Heart right ventricle (tissue), 16 donors: ENCODE measurements at regions not wholly inside any gene's neighbourhood (a gene's known extent, or its start where the extent isn't known, plus 50 kb on each side); places are given as distances from the start of the nearest gene placed in this dataset.
"Not testable (repeated sequence)": the region's sequence is repeated elsewhere in the genome, so short reads cannot be mapped to it uniquely, and the experiment has no call there.

Source experiments
- ATAC-seq, 8 donors: fragments of 200-7000 bp; cut with Tn5 transposase; one replicate each; pipeline ENCODE4 v1.9.1; 2020; ENCODE audit warnings: mild to moderate bottlenecking in 8 of 8, moderate library complexity in 8 of 8, moderate number of reproducible peaks in 1 of 8
- DNase-seq, 2 donors: peaks; one replicate each; pipeline ENCODE4 v3.0.0-alpha.2; 2020
- H3K27ac ChIP-seq, 10 donors: fragments of 200-600 bp; sonication (generic) in 2 of 10; one replicate each; pipeline versions ENCODE4 v1.5.0 to v1.8.0; 2020 to 2022; ENCODE audit warnings: mild to moderate bottlenecking in 3 of 10
- H3K27me3 ChIP-seq, 7 donors: fragments of 200-600 bp; one replicate each; pipeline ENCODE4 v1.8.0; 2021 to 2022; ENCODE audit warnings: mild to moderate bottlenecking in 2 of 7
- H3K36me3 ChIP-seq, 9 donors: fragments of 200-600 bp; sonication (generic) in 1 of 9; one replicate each; pipeline versions ENCODE4 v1.5.0 to v1.8.0; 2020 to 2022; ENCODE audit warnings: mild to moderate bottlenecking in 2 of 9
- H3K4me1 ChIP-seq, 9 donors: fragments of 200-600 bp; sonication (generic) in 1 of 9; one replicate each; pipeline versions ENCODE4 v1.5.0 to v1.8.0; 2020 to 2022; ENCODE audit warnings: mild to moderate bottlenecking in 4 of 9
- H3K4me3 ChIP-seq, 10 donors: fragments of 200-600 bp; sonication (generic) in 2 of 10; one replicate each; pipeline versions ENCODE4 v1.5.0 to v1.8.0; 2020 to 2022; ENCODE audit warnings: mild to moderate bottlenecking in 7 of 10, moderate library complexity in 2 of 10
- H3K9me3 ChIP-seq, 11 donors: fragments of 200-600 bp in 10 of 11; sonication (generic) in 2 of 11; one replicate each; pipeline versions ENCODE4 v1.5.0 to v1.8.0; 2013 to 2022; ENCODE audit warnings: mild to moderate bottlenecking in 2 of 11, control low read depth in 1 of 11, moderate library complexity in 1 of 11
- CTCF ChIP-seq, 9 donors: fragments of 200-600 bp; sonication (generic) in 2 of 9; IDR thresholded peaks; one replicate each; pipeline versions ENCODE4 v1.5.0 to v1.8.0; 2021 to 2022; ENCODE audit warnings: antibody characterized with exemption in 9 of 9, mild to moderate bottlenecking in 5 of 9, moderate library complexity in 1 of 9
- WGBS, 2 donors: extraction: QIAGEN DNeasy Blood & Tissue Kit; methylation state at CpG; one replicate each; pipeline ENCODE4 v1.1.7; 2013; ENCODE audit warnings: inconsistent platforms in 1 of 2; 5-methylcytosine and 5-hydroxymethylcytosine counted together
- intact Hi-C, 10 donors: fragments of 100-400 bp; cut with DNase I; formaldehyde crosslinking; loops; one replicate each; pipeline versions ENCODE4 v1.11.1 to v1.14.2; 2022
- donor health status: Arrhythmogenic right ventricular cardiomyopathy.
- donor health status: ischemic (EF 13 %, LVEDD 7.1; RV severe dilation, severe dysfunction).
- donor health status: healthy with polysubstance abuse.
- donor health status: DM: no; HTN: yes; CAD: no.
- donor health status: DM: no; HTN: no; CAD: no.
- donor health status: ischemic (EF 25% LVEDD 6.9; RV normal size, moderate dysfunction).
- donor health status: ischemic (EF 25% LVEDD 5.7; RV mildly dilated, moderate dysfunction).
- donor health status: healthy.
- donor health status: DM: yes; HTN: yes; CAD: no.
- donor health status: Ischemic cardiomyopathy.
- donor health status: ischemic (EF 35%, LVEDD 5.7; RV mildly dilated, moderate dysfunction).
- donor health status: nonischemic (EF 11% LVEDD 7.7; RV severe dilation, severe dysfunction).
- donor health status: DM: yes; HTN: yes; CAD: no.
- donor health status: PGD.
- donor health status: ischemic (EF 29% LVEDD 5.4; RV normal size, mild dysfunction).
- donor health status: nonischemic (EF 23%, LVEDD 6.1; RV moderate dilation, normal function).

DNA sequence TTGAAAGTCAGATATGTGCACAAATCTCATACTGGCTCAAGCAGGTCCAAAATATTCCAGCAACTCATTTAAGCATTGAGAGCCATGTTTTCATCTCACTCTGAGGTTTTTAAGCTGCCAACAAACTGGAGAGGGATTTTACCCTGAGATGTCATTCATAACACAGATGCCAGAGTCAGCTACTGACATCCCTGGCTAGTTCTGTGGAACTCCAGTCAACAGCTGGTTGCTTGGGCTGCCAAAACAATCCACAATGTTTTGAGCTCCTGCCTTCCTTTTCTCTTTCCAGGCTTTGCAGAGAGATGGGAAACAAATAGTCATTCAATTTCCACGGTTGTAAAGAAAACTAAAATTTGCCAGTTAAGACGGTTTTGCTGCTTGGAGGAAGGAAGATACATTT is 621.2 kb upstream of the FBXO33 start:
- 57 to 60% methylated on average over 2 of the region's 2 CpGs for WGBS, 2 donors
- H3K27me3 ChIP-seq, result no peaks in the 10 kb centered on the region
- intact Hi-C loops, result no loop called here
- H3K4me1 ChIP-seq, result no peaks in the 10 kb centered on the region
- DNase-seq (no peak), ATAC-seq (no peak)
- H3K4me3 ChIP-seq, result no peak overlapping the region
- no peaks in the 10 kb centered on the region for H3K36me3 ChIP-seq
- H3K27ac ChIP-seq, result no peak overlapping the region
- TF ChIP-seq CTCF (IDR thresholded peaks at IDR 0.05), result no peak
- no peaks in the 10 kb centered on the region for H3K9me3 ChIP-seq

- no peak for TF ChIP-seq CTCF (IDR thresholded peaks at IDR 0.05)
- Histone ChIP-seq H3K4me1 (no peaks in the 10 kb centered on the region), H3K27ac (no peak overlapping the region), H3K27me3 (no peaks in the 10 kb centered on the region), H3K4me3 (no peak overlapping the region), H3K9me3 (no peaks in the 10 kb centered on the region), H3K36me3 (no peaks in the 10 kb centered on the region)
- no peak for ATAC-seq
- 89 to 94% methylated on average over 3 of the region's 3 CpGs for WGBS, 2 donors
- DNase-seq, result no peak
- intact Hi-C loops, result no loop called here
Measured at GRCh38 chr14:40028991-40029390, 596.8 kb upstream of the FBXO33 start.

DNA sequence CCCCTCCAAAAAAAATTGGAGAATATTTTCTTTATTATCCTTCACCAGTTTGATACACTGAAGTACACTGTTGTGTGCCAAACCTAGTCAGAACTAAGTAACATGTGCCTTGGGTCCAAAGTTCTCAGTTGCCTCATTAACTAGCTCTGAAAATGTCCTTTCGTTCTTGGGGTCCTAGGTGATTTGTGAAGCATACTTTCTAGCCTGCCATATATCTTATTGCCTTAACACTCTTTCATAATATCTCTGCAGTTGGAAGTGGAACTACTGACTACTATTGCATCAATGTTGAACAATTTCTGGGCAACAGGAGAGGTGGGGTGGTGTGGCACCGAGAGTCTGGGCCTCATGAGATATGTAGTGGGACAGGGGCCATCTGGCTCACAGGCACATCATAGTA is 592.9 kb upstream of the FBXO33 start:
- no peak for TF ChIP-seq CTCF (IDR thresholded peaks at IDR 0.05)
- intact Hi-C loops, result no loop called here

DNA sequence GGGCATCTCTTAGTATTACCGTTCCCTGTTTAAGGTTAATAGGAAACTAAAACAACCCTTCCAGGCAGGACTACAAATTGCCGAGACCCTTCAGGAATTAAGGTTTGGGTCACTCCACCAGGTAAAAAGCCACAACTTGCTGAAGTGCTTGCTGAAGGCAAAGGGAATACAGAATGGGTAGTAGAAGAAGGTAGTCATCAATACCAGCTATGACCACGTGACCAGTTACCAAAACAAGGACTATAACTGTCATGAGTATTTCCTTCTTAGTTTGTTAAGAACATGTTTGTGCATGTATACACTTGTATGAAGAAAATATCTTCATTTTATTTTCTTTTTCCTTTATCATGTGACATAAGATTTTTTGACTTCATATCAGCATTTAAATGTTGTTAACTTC is 578.7 kb upstream of the FBXO33 start:
- H3K36me3 ChIP-seq, result no peaks in the 10 kb centered on the region
- intact Hi-C loops, result no loop called here
- no peak for TF ChIP-seq CTCF (IDR thresholded peaks at IDR 0.05)
- no peak overlapping the region for H3K27ac ChIP-seq
- 83 to 84% methylated on average over 3 of the region's 3 CpGs for WGBS, 2 donors
- H3K4me3 ChIP-seq, result no peak overlapping the region
- no peak for DNase-seq
- no peaks in the 10 kb centered on the region for H3K9me3 ChIP-seq
- H3K4me1 ChIP-seq, result no peaks in the 10 kb centered on the region
- no peaks in the 10 kb centered on the region for H3K27me3 ChIP-seq
- ATAC-seq, result no peak

More for the DNA sequence above, 592.9 kb upstream of the FBXO33 start:
- ATAC-seq (no peak), DNase-seq (no peak)
- no peak overlapping the region for H3K4me3 ChIP-seq
- H3K9me3 ChIP-seq, result peaks cover 0 to 8% (median 0%) of the 10 kb centered on the region in 11 donors
- no peaks in the 10 kb centered on the region for H3K36me3 ChIP-seq
- 78% methylated on average over 2 of the region's 2 CpGs for whole genome bisulfite sequencing, 2 donors
- no peak overlapping the region for H3K27ac ChIP-seq
- no peaks in the 10 kb centered on the region for H3K4me1 ChIP-seq
- H3K27me3 ChIP-seq, result no peaks in the 10 kb centered on the region

DNA sequence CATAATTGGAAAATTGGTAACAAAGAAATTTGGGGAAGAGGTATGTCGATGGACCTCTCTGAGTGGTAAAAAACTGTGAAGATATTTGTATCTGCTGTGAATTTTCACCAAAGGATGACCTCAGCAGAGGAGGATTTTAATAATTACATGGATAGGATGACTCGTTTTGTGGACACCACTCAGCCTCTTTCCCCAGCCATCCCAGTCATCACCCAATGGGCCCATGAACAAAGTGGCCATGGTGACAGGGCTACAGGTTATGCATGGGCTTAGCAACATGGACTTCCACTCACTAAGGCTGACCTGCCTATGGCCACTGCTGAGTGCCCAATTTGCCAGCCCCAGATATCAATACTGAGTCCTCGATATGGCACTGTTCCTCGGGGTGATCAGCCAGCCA is 577.5 kb upstream of the FBXO33 start:
- H3K9me3 ChIP-seq, result no peaks in the 10 kb centered on the region
- intact Hi-C loops, result no loop called here
- 86 to 89% methylated on average over 4 of the region's 4 CpGs for WGBS, 2 donors
- no peaks in the 10 kb centered on the region for H3K36me3 ChIP-seq
- no peak overlapping the region for H3K27ac ChIP-seq
- no peak overlapping the region for H3K4me3 ChIP-seq
- no peak for ATAC-seq
- DNase-seq, result no peak
- TF ChIP-seq CTCF (IDR thresholded peaks at IDR 0.05), result no peak
- H3K4me1 ChIP-seq, result no peaks in the 10 kb centered on the region
- no peaks in the 10 kb centered on the region for H3K27me3 ChIP-seq

- H3K36me3 ChIP-seq, DNase-seq, intact Hi-C loops, H3K4me1 ChIP-seq, H3K4me3 ChIP-seq, H3K27me3 ChIP-seq, H3K27ac ChIP-seq, H3K9me3 ChIP-seq, ATAC-seq: not testable (repeated sequence)
- WGBS, 2 donors, result 90 to 93% methylated on average over 2 of the region's 2 CpGs
Measured at GRCh38 chr14:40008345-40008744, 576.1 kb upstream of the FBXO33 start.
